ENCODE measurements at regions not wholly inside any gene's neighbourhood (a gene's known extent, or its start where the extent isn't known, plus 50 kb on each side); places are given as distances from the start of the nearest gene placed in this dataset.

DNA sequence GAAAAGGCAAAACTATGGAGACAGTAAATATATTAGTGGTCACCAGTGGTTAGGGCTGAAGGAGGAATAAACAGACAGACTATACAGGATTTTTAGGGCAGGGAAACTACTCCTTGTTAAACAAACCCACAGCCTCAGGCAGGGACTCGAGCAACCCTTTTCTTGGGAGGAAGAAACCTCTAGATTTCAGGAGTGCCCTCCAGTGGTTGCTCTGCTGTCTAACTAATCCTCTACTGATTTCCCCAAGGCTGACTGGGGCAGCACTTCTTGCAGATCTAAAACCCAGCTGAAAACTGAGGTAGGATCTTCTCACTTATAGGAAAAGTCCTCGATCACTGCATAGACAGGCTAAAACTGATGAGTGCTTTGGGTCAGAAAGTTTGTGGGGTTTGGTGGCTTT lies 176.8 kb downstream of the ISOC1 start:
- TF ChIP-seq, protein P1, sequence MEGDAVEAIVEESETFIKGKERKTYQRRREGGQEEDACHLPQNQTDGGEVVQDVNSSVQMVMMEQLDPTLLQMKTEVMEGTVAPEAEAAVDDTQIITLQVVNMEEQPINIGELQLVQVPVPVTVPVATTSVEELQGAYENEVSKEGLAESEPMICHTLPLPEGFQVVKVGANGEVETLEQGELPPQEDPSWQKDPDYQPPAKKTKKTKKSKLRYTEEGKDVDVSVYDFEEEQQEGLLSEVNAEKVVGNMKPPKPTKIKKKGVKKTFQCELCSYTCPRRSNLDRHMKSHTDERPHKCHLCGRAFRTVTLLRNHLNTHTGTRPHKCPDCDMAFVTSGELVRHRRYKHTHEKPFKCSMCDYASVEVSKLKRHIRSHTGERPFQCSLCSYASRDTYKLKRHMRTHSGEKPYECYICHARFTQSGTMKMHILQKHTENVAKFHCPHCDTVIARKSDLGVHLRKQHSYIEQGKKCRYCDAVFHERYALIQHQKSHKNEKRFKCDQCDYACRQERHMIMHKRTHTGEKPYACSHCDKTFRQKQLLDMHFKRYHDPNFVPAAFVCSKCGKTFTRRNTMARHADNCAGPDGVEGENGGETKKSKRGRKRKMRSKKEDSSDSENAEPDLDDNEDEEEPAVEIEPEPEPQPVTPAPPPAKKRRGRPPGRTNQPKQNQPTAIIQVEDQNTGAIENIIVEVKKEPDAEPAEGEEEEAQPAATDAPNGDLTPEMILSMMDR (IDR thresholded peaks at IDR 0.05), result no peak
- TF ChIP-seq POLR2A (IDR thresholded peaks at IDR 0.05), result no peak

All from uterus (tissue), 2 donors.